ENCODE measurements at regions not wholly inside any gene's neighbourhood (a gene's known extent, or its start where the extent isn't known, plus 50 kb on each side); places are given as distances from the start of the nearest gene placed in this dataset.
"Not testable (repeated sequence)": the region's sequence is repeated elsewhere in the genome, so short reads cannot be mapped to it uniquely, and the experiment has no call there.

GRCh38 chr1:228664399-228664914 lies 70.8 kb upstream of the RHOU start:
- no peak overlapping the region for H3K4me3 ChIP-seq (ENCODE audit: low read depth, low read length)
- DNase-seq (ENCODE audit: low read depth): peak; percentile 85
- TF ChIP-seq CTCF (IDR thresholded peaks at IDR 0.05; ENCODE audit: low read depth, low read length) (peak; percentile 43), POLR2A (IDR thresholded peaks at IDR 0.05; ENCODE audit: extremely low read depth, insufficient read length) (no peak), MAX (IDR thresholded peaks at IDR 0.05; ENCODE audit: low read depth, low read length) (no peak), MYC (IDR thresholded peaks at IDR 0.05; ENCODE audit: low read depth, low read length) (no peak)

- no peak for TF ChIP-seq POLR2A (IDR thresholded peaks at IDR 0.05; ENCODE audit: extremely low read depth, insufficient read length)
- TF ChIP-seq MYC (IDR thresholded peaks at IDR 0.05; ENCODE audit: low read depth, low read length): no peak
- TF ChIP-seq CTCF (IDR thresholded peaks at IDR 0.05; ENCODE audit: low read depth, low read length): no peak
- no peak for TF ChIP-seq MAX (IDR thresholded peaks at IDR 0.05; ENCODE audit: low read depth, low read length)
- no peak overlapping the region for H3K4me3 ChIP-seq (ENCODE audit: low read depth, low read length)
- DNase-seq (ENCODE audit: low read depth): no peak
Observed at GRCh38 chr1:228666686-228667623, 68.3 kb upstream of the RHOU start.

- TF ChIP-seq MYC (IDR thresholded peaks at IDR 0.05; ENCODE audit: low read depth, low read length) (no peak), MAX (IDR thresholded peaks at IDR 0.05; ENCODE audit: low read depth, low read length) (0 out of 2 replicates have a peak, but pooled peaks have one; percentile 8)
- no peak for DNase-seq (ENCODE audit: low read depth)
- H3K4me3 ChIP-seq (ENCODE audit: low read depth, low read length): no peak overlapping the region
Observed at GRCh38 chr1:228668553-228669241, 66.6 kb upstream of the RHOU start.

- no peak overlapping the region for H3K4me3 ChIP-seq (ENCODE audit: low read depth, low read length)
- peak; percentile 75 for DNase-seq (ENCODE audit: low read depth)
- no peak for TF ChIP-seq CTCF (IDR thresholded peaks at IDR 0.05; ENCODE audit: low read depth, low read length)
- no peak for TF ChIP-seq POLR2A (IDR thresholded peaks at IDR 0.05; ENCODE audit: extremely low read depth, insufficient read length)
- TF ChIP-seq MAX (IDR thresholded peaks at IDR 0.05; ENCODE audit: low read depth, low read length): no peak
- TF ChIP-seq MYC (IDR thresholded peaks at IDR 0.05; ENCODE audit: low read depth, low read length): no peak
Observed at GRCh38 chr1:228669242-228669585, 66.1 kb upstream of the RHOU start.

GRCh38 chr1:228681076-228681565 lies 54.2 kb upstream of the RHOU start:
- H3K4me3 ChIP-seq (ENCODE audit: low read depth, low read length); DNase-seq (ENCODE audit: low read depth): not testable (repeated sequence)

GRCh38 chr1:228683428-228683827 lies 51.9 kb upstream of the RHOU start:
- no peak overlapping the region for H3K4me3 ChIP-seq (ENCODE audit: low read depth, low read length)
- DNase-seq (ENCODE audit: low read depth): no peak
- no peak for TF ChIP-seq CTCF (IDR thresholded peaks at IDR 0.05; ENCODE audit: low read depth, low read length)
- TF ChIP-seq POLR2A (IDR thresholded peaks at IDR 0.05; ENCODE audit: extremely low read depth, insufficient read length): no peak
- no peak for TF ChIP-seq MYC (IDR thresholded peaks at IDR 0.05; ENCODE audit: low read depth, low read length)
- TF ChIP-seq MAX (IDR thresholded peaks at IDR 0.05; ENCODE audit: low read depth, low read length): no peak
